KMS-11 (cell line): ENCODE measurements at regions not wholly inside any gene's neighbourhood (a gene's known extent, or its start where the extent isn't known, plus 50 kb on each side); places are given as distances from the start of the nearest gene placed in this dataset.

Source experiments
- H2AFZ ChIP-seq: fragments of 200-600 bp; sonication (generic); 2 replicates; pipeline ENCODE4 v1.6.1; 2016; ENCODE audit warnings: antibody characterized with exemption, mixed run types, low read depth
- H3K27ac ChIP-seq: fragments of 200-600 bp; sonication (generic); 2 replicates; pipeline ENCODE4 v1.6.1; 2016; ENCODE audit warnings: mild to moderate bottlenecking, mixed run types
- H3K27me3 ChIP-seq: fragments of 200-600 bp; sonication (generic); 2 replicates; pipeline ENCODE4 v1.6.1; 2017; ENCODE audit warnings: mild to moderate bottlenecking, low read depth, mixed run types, moderate library complexity; ENCODE audit not compliant: insufficient read depth
- H3K36me3 ChIP-seq: fragments of 200-600 bp; sonication (generic); 2 replicates; pipeline ENCODE4 v1.6.1; 2017; ENCODE audit warnings: mild to moderate bottlenecking, mixed run types; ENCODE audit not compliant: insufficient read depth
- H3K4me1 ChIP-seq: fragments of 200-600 bp; sonication (generic); 2 replicates; pipeline ENCODE4 v1.6.1; 2016; ENCODE audit warnings: mild to moderate bottlenecking, low read depth, mixed run types; ENCODE audit not compliant: poor library complexity, severe bottlenecking
- H3K4me2 ChIP-seq: fragments of 200-600 bp; sonication (generic); 2 replicates; pipeline ENCODE4 v1.7.0; 2016; ENCODE audit warnings: mild to moderate bottlenecking, mixed run types
- H3K4me3 ChIP-seq: fragments of 200-600 bp; sonication (generic); IDR thresholded peaks from 2 replicates; pipeline ENCODE4 v1.6.1; 2017; ENCODE audit warnings: low read depth, low read length, mixed read lengths; ENCODE audit not compliant: insufficient read depth
- H3K79me2 ChIP-seq: fragments of 200-600 bp; sonication (generic); 2 replicates; pipeline ENCODE4 v1.6.1; 2016; ENCODE audit warnings: low read depth, mixed run types; ENCODE audit not compliant: insufficient read depth
- H3K9ac ChIP-seq: fragments of 200-600 bp; sonication (generic); 2 replicates; pipeline ENCODE4 v1.6.1; 2016; ENCODE audit warnings: mild to moderate bottlenecking, mixed run types
- H4K20me1 ChIP-seq: fragments of 200-600 bp; sonication (generic); 2 replicates; pipeline ENCODE4 v1.6.1; 2016; ENCODE audit warnings: mild to moderate bottlenecking, mixed run types; ENCODE audit not compliant: insufficient read depth
- TF ChIP-seq, protein P1 (sequence below): fragments of 200-600 bp; sonication (generic); conservative IDR thresholded peaks from 2 replicates; pipeline ENCODE4 v1.6.1; 2017; ENCODE audit warnings: low read depth, mild to moderate bottlenecking, antibody characterized with exemption, low read length, moderate library complexity, mixed read lengths

DNA sequence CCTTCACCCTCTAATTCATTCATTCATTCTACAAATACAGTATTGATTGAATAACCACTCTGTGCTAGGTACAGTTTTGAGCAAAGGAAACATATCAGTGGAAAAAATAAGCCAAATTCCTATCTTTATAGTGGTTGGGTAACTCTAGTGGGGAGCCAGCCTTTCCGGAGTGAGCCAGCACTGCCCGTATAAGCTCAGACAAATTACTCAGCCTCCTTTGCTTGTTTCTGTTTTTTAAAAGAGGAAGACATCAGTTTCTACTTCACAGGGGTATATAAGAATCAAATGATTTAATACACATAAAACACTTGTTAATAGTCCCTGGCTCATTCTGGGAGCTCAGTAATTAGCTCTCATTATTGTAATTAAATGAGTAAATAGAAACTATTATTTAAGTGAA lies 238.2 kb upstream of the MAD2L1 start:
- Histone ChIP-seq H4K20me1 (no peaks in the 10 kb centered on the region), H3K4me2 (no peak overlapping the region), H3K36me3 (no peaks in the 10 kb centered on the region), H3K4me1 (peaks cover 9% of the 10 kb centered on the region), H3K9ac (no peak overlapping the region), H3K4me3 (no peak overlapping the region), H3K79me2 (no peaks in the 10 kb centered on the region), H3K27me3 (no peaks in the 10 kb centered on the region), H3K27ac (no peak overlapping the region), H2AFZ (no peak overlapping the region)
- TF ChIP-seq, protein P1, sequence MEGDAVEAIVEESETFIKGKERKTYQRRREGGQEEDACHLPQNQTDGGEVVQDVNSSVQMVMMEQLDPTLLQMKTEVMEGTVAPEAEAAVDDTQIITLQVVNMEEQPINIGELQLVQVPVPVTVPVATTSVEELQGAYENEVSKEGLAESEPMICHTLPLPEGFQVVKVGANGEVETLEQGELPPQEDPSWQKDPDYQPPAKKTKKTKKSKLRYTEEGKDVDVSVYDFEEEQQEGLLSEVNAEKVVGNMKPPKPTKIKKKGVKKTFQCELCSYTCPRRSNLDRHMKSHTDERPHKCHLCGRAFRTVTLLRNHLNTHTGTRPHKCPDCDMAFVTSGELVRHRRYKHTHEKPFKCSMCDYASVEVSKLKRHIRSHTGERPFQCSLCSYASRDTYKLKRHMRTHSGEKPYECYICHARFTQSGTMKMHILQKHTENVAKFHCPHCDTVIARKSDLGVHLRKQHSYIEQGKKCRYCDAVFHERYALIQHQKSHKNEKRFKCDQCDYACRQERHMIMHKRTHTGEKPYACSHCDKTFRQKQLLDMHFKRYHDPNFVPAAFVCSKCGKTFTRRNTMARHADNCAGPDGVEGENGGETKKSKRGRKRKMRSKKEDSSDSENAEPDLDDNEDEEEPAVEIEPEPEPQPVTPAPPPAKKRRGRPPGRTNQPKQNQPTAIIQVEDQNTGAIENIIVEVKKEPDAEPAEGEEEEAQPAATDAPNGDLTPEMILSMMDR: no peak

DNA sequence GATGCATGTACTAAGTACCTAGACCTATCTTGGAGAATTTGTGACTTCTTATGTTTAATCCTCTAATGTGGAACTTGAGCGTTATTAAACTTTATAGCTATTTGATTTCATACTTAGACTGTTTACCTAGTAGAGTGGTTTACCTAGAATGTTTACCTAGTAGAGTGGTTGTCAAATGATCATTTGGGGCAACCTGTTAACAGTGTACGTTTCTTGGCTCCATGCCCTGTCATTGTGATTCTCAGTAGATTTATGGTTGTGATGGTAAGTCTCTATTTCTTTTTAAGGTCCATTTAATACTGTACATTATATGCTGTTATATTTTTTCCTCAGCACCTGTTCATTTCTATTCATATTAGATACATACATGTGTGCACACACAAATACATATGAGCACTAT lies 233.0 kb upstream of the MAD2L1 start:
- H3K27ac ChIP-seq: no peak overlapping the region
- no peak overlapping the region for H3K4me3 ChIP-seq
- TF ChIP-seq, protein P1: no peak
- H3K4me2 ChIP-seq: no peak overlapping the region
- H3K27me3 ChIP-seq: no peaks in the 10 kb centered on the region
- H2AFZ ChIP-seq: no peak overlapping the region
- no peaks in the 10 kb centered on the region for H3K4me1 ChIP-seq
- H4K20me1 ChIP-seq: no peaks in the 10 kb centered on the region
- no peaks in the 10 kb centered on the region for H3K36me3 ChIP-seq
- no peak overlapping the region for H3K9ac ChIP-seq
- H3K79me2 ChIP-seq: no peaks in the 10 kb centered on the region

DNA sequence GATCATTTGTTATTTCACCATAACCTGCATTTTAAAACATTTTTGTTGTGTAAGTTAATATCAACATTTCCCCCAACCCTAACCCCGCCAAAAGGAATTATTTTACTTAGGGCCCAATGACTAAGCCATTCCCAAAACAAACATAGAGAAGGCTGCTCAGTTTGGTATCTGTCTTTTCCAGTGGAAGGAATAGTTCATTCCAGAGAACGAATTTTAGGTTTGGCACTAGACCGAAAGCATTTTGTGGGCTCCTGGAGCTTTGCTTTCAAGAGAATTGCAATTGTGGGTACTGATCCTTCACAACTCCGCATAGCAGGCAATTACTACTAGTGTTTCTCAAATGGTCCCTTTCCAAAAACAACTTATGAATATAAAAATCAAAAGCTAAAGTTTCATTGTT lies 226.7 kb upstream of the MAD2L1 start:
- Histone ChIP-seq H3K79me2 (no peaks in the 10 kb centered on the region), H3K4me2 (no peak overlapping the region), H3K9ac (no peak overlapping the region), H3K36me3 (no peaks in the 10 kb centered on the region), H3K27me3 (no peaks in the 10 kb centered on the region), H2AFZ (no peak overlapping the region), H3K4me1 (no peaks in the 10 kb centered on the region), H3K4me3 (no peak overlapping the region), H3K27ac (no peak overlapping the region), H4K20me1 (no peaks in the 10 kb centered on the region)
- TF ChIP-seq, protein P1: no peak

DNA sequence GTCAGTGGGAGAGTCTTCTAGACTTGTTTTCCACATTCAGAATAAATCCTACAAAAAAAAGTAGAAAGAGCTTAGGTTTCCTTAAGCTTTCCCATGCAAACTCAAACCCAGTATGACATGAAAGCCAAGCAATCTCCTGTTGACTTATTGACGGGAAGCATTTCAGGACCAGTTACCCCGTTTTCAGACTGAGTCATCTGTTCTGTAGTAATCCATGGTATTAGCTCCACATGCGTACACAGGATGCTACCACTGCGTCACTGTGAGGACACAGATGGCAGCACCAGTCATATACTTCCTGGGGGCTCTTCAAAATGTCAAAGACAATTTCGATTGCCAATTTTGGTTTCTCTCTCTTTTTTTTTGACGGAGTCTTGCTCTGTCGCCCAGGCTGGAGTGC lies 224.9 kb upstream of the MAD2L1 start:
- Histone ChIP-seq H3K27ac (no peak overlapping the region), H3K27me3 (no peaks in the 10 kb centered on the region), H3K4me1 (no peaks in the 10 kb centered on the region), H3K4me2 (no peak overlapping the region), H4K20me1 (no peaks in the 10 kb centered on the region), H3K79me2 (no peaks in the 10 kb centered on the region), H2AFZ (no peak overlapping the region), H3K36me3 (no peaks in the 10 kb centered on the region), H3K9ac (no peak overlapping the region), H3K4me3 (no peak overlapping the region)
- TF ChIP-seq, protein P1: no peak

DNA sequence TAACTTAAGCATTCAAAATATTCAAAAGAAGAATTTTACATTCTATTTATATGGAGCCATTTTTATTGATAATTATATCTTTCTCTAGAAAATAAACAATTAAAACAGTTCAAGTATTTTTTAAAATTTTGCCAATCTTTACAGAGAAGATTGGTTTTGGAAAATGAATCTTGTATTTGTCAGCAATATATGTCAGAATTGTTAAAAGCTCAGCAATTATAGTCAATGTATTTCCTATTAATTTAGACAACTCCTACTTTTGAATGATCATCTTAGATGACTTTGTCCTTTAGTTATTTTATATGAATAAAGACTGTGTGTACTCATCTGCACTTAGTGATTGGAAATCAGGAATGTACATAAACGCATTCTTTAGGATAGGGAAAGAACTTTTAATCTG lies 223.9 kb upstream of the MAD2L1 start:
- Histone ChIP-seq H3K4me1 (no peaks in the 10 kb centered on the region), H3K9ac (no peak overlapping the region), H4K20me1 (no peaks in the 10 kb centered on the region), H3K4me3 (no peak overlapping the region), H3K36me3 (no peaks in the 10 kb centered on the region), H3K79me2 (no peaks in the 10 kb centered on the region), H3K27me3 (no peaks in the 10 kb centered on the region), H3K4me2 (no peak overlapping the region), H2AFZ (no peak overlapping the region), H3K27ac (no peak overlapping the region)
- TF ChIP-seq, protein P1: no peak
